Fibroblast of lung (primary cell): ENCODE measurements at regions not wholly inside any gene's neighbourhood (a gene's known extent, or its start where the extent isn't known, plus 50 kb on each side); places are given as distances from the start of the nearest gene placed in this dataset.

Experiments
- DNase-seq, 2 donors: peaks; one replicate each; pipeline versions ENCODE4 v3.0.0 to v3.0.0-alpha.2; 2010; ENCODE audit warnings: low read depth in 2 of 2
- H2AFZ ChIP-seq: 2 replicates; pipeline ENCODE4 v1.5.1; 2012; ENCODE audit warnings: low read length, control low read depth, inconsistent platforms
- H3K27ac ChIP-seq: 2 replicates; pipeline ENCODE4 v1.5.1; 2011; ENCODE audit warnings: low read length, control low read depth; ENCODE audit not compliant: insufficient read depth
- H3K27me3 ChIP-seq: 2 replicates; pipeline ENCODE4 v1.5.1; 2011; ENCODE audit warnings: mild to moderate bottlenecking, low read length; ENCODE audit not compliant: control insufficient read depth, insufficient read depth
- H3K36me3 ChIP-seq: 2 replicates; pipeline ENCODE4 v1.5.1; 2011; ENCODE audit warnings: low read length; ENCODE audit not compliant: control insufficient read depth, insufficient read depth
- H3K4me1 ChIP-seq: 2 replicates; pipeline ENCODE4 v1.5.1; 2011; ENCODE audit warnings: low read length; ENCODE audit not compliant: control insufficient read depth, insufficient read depth; ENCODE audit errors: extremely low read depth
- H3K4me2 ChIP-seq: 2 replicates; pipeline ENCODE4 v1.5.1; 2011; ENCODE audit warnings: low read length, control low read depth; ENCODE audit not compliant: insufficient read depth; ENCODE audit errors: extremely low read depth
- H3K4me3 ChIP-seq, 4 experiments: fragments of 200-600 bp in 1 of 4; sonication (generic) in 1 of 4; replicated peaks in 1 of 4; 2 replicates each; pipeline ENCODE4 v1.5.1; 2011 to 2016; ENCODE audit warnings: low read length in 4 of 4, low read depth in 3 of 4, mild to moderate bottlenecking in 3 of 4, control low read depth in 2 of 4, inconsistent platforms in 1 of 4, mixed read lengths in 1 of 4; ENCODE audit not compliant: insufficient read depth in 1 of 4; ENCODE audit errors: control extremely low read depth in 1 of 4
- H3K79me2 ChIP-seq: 2 replicates; pipeline ENCODE4 v1.5.1; 2012; ENCODE audit warnings: mild to moderate bottlenecking, low read length, inconsistent platforms; ENCODE audit not compliant: control insufficient read depth, insufficient read depth
- H3K9ac ChIP-seq: 2 replicates; pipeline ENCODE4 v1.5.1; 2011; ENCODE audit warnings: mild to moderate bottlenecking, low read length, control low read depth; ENCODE audit not compliant: insufficient read depth
- H3K9me3 ChIP-seq: 2 replicates; pipeline ENCODE4 v1.5.1; 2012; ENCODE audit warnings: low read depth, low read length; ENCODE audit not compliant: control insufficient read depth, insufficient read depth
- H4K20me1 ChIP-seq: 2 replicates; pipeline ENCODE4 v1.5.1; 2011; ENCODE audit warnings: low read length; ENCODE audit not compliant: control insufficient read depth, insufficient read depth; ENCODE audit errors: extremely low read depth
- CTCF ChIP-seq, 2 donors: IDR thresholded peaks in 1 of 2; conservative IDR thresholded peaks in 1 of 2; 1 replicate in 1 of 2; 2 replicates in 1 of 2; pipeline ENCODE4 v1.5.1; 2011 to 2012; ENCODE audit warnings: low read length in 2 of 2, control low read depth in 1 of 2, inconsistent platforms in 1 of 2, low read depth in 1 of 2, mild to moderate bottlenecking in 1 of 2
- EZH2 ChIP-seq: IDR thresholded peaks from 2 replicates; pipeline ENCODE4 v1.5.1; 2012; ENCODE audit warnings: low read length, control low read depth, mild to moderate bottlenecking; ENCODE audit errors: missing control alignments

- no peaks in the 10 kb centered on the region for H3K27me3 ChIP-seq
- no peak for TF ChIP-seq EZH2
- TF ChIP-seq CTCF (conservative IDR thresholded peaks at IDR 0.05 in 1 of 2, IDR thresholded peaks at IDR 0.05 in 1 of 2; ENCODE audit: low read depth in 1 of 2, low read length in 2 of 2): no peak
- H3K9me3 ChIP-seq: no peaks in the 10 kb centered on the region
- H3K4me3 ChIP-seq: no peak overlapping the region
- H3K4me1 ChIP-seq: no peaks in the 10 kb centered on the region
- H2AFZ ChIP-seq: no peak overlapping the region
- no peak overlapping the region for H3K4me2 ChIP-seq
- no peaks in the 10 kb centered on the region for H3K79me2 ChIP-seq
- no peak for DNase-seq
- H3K36me3 ChIP-seq: no peaks in the 10 kb centered on the region
- no peak overlapping the region for H3K9ac ChIP-seq
- H3K27ac ChIP-seq: no peak overlapping the region
- no peaks in the 10 kb centered on the region for H4K20me1 ChIP-seq
Observed at GRCh38 chr2:215205787-215206186, 67.4 kb upstream of the ABCA12 start.

GRCh38 chr2:215191477-215191876 lies 53.1 kb upstream of the ABCA12 start:
- Histone ChIP-seq H3K4me1 (no peaks in the 10 kb centered on the region), H3K36me3 (no peaks in the 10 kb centered on the region), H3K9me3 (no peaks in the 10 kb centered on the region), H3K4me3 (no peak overlapping the region), H3K4me2 (no peak overlapping the region), H3K27ac (no peak overlapping the region), H2AFZ (no peak overlapping the region), H3K9ac (no peak overlapping the region), H4K20me1 (no peaks in the 10 kb centered on the region), H3K79me2 (no peaks in the 10 kb centered on the region), H3K27me3 (no peaks in the 10 kb centered on the region)
- TF ChIP-seq CTCF (conservative IDR thresholded peaks at IDR 0.05 in 1 of 2, IDR thresholded peaks at IDR 0.05 in 1 of 2; ENCODE audit: low read depth in 1 of 2, low read length in 2 of 2) (no peak), EZH2 (no peak)
- no peak for DNase-seq

GRCh38 chr2:215190588-215190987 lies 52.2 kb upstream of the ABCA12 start:
- Histone ChIP-seq H4K20me1 (no peaks in the 10 kb centered on the region), H3K9me3 (no peaks in the 10 kb centered on the region), H3K36me3 (no peaks in the 10 kb centered on the region), H3K4me1 (no peaks in the 10 kb centered on the region), H2AFZ (no peak overlapping the region), H3K9ac (no peak overlapping the region), H3K4me3 (no peak overlapping the region), H3K27ac (no peak overlapping the region), H3K79me2 (no peaks in the 10 kb centered on the region), H3K27me3 (no peaks in the 10 kb centered on the region), H3K4me2 (no peak overlapping the region)
- TF ChIP-seq CTCF (conservative IDR thresholded peaks at IDR 0.05 in 1 of 2, IDR thresholded peaks at IDR 0.05 in 1 of 2; ENCODE audit: low read depth in 1 of 2, low read length in 2 of 2): no peak
- no peak for TF ChIP-seq EZH2
- no peak for DNase-seq
